ENCODE measurements at regions not wholly inside any gene's neighbourhood (a gene's known extent, or its start where the extent isn't known, plus 50 kb on each side); places are given as distances from the start of the nearest gene placed in this dataset.

DNA sequence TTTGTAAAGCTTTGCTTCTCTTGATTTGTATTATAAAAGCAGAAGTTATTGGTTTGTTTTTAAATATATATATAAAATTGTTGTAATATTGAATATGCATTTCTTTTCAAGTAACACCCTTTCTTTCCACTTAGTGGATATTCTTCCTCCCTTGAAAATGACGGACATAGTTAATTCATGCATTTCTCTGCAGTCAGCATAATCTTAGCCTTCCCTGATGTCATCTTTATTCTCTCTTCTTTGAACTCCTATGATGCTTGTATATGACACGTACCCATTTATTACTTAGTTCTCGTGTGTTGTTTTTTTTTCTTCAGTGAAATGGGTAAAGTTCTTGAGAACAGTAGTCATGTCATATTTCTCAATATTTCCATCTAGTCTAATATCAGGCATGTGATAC, 191.2 kb downstream of the MDFIC start:
- TF ChIP-seq, protein P1, sequence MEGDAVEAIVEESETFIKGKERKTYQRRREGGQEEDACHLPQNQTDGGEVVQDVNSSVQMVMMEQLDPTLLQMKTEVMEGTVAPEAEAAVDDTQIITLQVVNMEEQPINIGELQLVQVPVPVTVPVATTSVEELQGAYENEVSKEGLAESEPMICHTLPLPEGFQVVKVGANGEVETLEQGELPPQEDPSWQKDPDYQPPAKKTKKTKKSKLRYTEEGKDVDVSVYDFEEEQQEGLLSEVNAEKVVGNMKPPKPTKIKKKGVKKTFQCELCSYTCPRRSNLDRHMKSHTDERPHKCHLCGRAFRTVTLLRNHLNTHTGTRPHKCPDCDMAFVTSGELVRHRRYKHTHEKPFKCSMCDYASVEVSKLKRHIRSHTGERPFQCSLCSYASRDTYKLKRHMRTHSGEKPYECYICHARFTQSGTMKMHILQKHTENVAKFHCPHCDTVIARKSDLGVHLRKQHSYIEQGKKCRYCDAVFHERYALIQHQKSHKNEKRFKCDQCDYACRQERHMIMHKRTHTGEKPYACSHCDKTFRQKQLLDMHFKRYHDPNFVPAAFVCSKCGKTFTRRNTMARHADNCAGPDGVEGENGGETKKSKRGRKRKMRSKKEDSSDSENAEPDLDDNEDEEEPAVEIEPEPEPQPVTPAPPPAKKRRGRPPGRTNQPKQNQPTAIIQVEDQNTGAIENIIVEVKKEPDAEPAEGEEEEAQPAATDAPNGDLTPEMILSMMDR (IDR thresholded peaks at IDR 0.05), result no peak
- TF ChIP-seq POLR2AphosphoS5 (IDR thresholded peaks at IDR 0.05), result no peak
- TF ChIP-seq POLR2A (IDR thresholded peaks at IDR 0.05), result no peak

Measured in suprapubic skin (tissue), 4 donors.